Mucosa of descending colon (tissue), 3 donors: ENCODE measurements at regions not wholly inside any gene's neighbourhood (a gene's known extent, or its start where the extent isn't known, plus 50 kb on each side); places are given as distances from the start of the nearest gene placed in this dataset.

Source experiments
- ATAC-seq: fragments of 200-7000 bp; cut with Tn5 transposase; one replicate; pipeline ENCODE4 v1.9.1; 2020; ENCODE audit warnings: mild to moderate bottlenecking, moderate library complexity
- DNase-seq, 3 donors: peaks; one replicate each; pipeline ENCODE4 v3.0.0-alpha.2; 2020
- H3K36me3 ChIP-seq: fragments of 200-600 bp; one replicate; pipeline ENCODE4 v1.8.0; 2021; ENCODE audit warnings: low read depth, mild to moderate bottlenecking
- H3K4me1 ChIP-seq: fragments of 200-600 bp; one replicate; pipeline ENCODE4 v1.8.0; 2021; ENCODE audit warnings: low read depth, mild to moderate bottlenecking
- H3K4me3 ChIP-seq: fragments of 200-600 bp; one replicate; pipeline ENCODE4 v1.8.0; 2021; ENCODE audit warnings: mild to moderate bottlenecking
- H3K9me3 ChIP-seq: fragments of 200-600 bp; one replicate; pipeline ENCODE4 v1.8.0; 2021; ENCODE audit warnings: mild to moderate bottlenecking
- CTCF ChIP-seq: fragments of 200-600 bp; IDR thresholded peaks from one replicate; pipeline ENCODE4 v1.8.0; 2022; ENCODE audit warnings: antibody characterized with exemption, mild to moderate bottlenecking
- intact Hi-C, 2 donors: fragments of 100-400 bp; cut with DNase I in 1 of 2; cut with micrococcal nuclease in 1 of 2; formaldehyde crosslinking; loops; one replicate each; pipeline versions ENCODE4 v1.11.0 to v1.11.1; 2022; cut with DNase I, micrococcal nuclease
- donor health status: DM: no; HTN: no; CAD: no; lungs with moderate emphysema.
- donor health status: DM: no; HTN: no; CAD: no.
- donor health status: DM: no; HTN: yes; CAD: no.

GRCh38 chr13:84574851-84575250 is 692.6 kb upstream of the SLITRK1 start:
- ATAC-seq (no peak), DNase-seq (no peak)
- Histone ChIP-seq H3K4me3 (no peak overlapping the region), H3K4me1 (no peaks in the 10 kb centered on the region), H3K36me3 (no peaks in the 10 kb centered on the region), H3K9me3 (no peaks in the 10 kb centered on the region)
- TF ChIP-seq CTCF = no peak
- intact Hi-C loops = no loop called here

DNA sequence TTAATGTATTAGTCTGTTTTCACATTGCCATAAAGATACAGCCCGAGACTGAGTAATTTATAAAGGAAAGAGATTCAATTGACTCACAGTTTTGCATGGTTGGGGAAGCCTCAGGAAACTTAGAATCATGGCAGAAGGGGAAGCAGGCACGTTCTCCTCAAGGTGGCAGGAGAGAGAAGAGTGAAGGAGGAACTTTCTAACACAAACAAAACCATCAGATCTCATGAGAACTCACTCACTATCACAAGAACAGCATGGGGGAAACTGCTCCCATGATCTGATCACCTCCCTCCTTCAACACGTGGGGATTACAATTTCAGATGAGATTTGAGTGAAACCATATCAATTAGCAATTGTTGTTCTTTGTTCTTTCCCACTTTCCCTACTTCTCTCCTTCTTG is 689.0 kb upstream of the SLITRK1 start:
- no peak overlapping the region for H3K4me3 ChIP-seq
- H3K9me3 ChIP-seq = no peaks in the 10 kb centered on the region
- no peak for DNase-seq
- intact Hi-C loops = no loop called here
- no peaks in the 10 kb centered on the region for H3K36me3 ChIP-seq
- TF ChIP-seq CTCF = no peak
- no peak for ATAC-seq
- no peaks in the 10 kb centered on the region for H3K4me1 ChIP-seq

DNA sequence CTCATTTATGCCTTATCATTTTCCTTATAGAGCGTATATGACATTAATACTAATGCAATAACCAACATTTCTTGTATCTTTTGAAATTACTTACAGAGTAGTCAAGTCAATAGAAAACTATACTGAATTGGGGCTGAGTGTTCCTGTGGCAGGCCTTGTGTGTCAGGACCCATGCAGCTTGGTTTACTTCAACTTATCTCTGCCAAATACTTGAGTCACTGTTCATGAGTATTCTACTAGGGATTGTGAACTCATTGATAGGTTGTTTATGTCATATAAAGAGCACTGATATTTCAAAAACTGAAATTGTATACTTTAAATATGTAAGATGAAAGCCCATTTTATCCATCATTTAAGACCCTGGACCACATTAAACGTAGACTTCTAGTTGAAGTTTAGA is 688.6 kb upstream of the SLITRK1 start:
- H3K4me1 ChIP-seq = no peaks in the 10 kb centered on the region
- no peaks in the 10 kb centered on the region for H3K36me3 ChIP-seq
- no peak for TF ChIP-seq CTCF
- no peak for ATAC-seq
- DNase-seq = no peak
- intact Hi-C loops = no loop called here
- H3K9me3 ChIP-seq = no peaks in the 10 kb centered on the region
- no peak overlapping the region for H3K4me3 ChIP-seq

- intact Hi-C loops = no loop called here
- no peak for ATAC-seq
- TF ChIP-seq CTCF = no peak
- DNase-seq = no peak
- H3K9me3 ChIP-seq = no peaks in the 10 kb centered on the region
- no peak overlapping the region for H3K4me3 ChIP-seq
- no peaks in the 10 kb centered on the region for H3K36me3 ChIP-seq
- H3K4me1 ChIP-seq = no peaks in the 10 kb centered on the region
Measured at GRCh38 chr13:84569366-84569765, 687.1 kb upstream of the SLITRK1 start.

DNA sequence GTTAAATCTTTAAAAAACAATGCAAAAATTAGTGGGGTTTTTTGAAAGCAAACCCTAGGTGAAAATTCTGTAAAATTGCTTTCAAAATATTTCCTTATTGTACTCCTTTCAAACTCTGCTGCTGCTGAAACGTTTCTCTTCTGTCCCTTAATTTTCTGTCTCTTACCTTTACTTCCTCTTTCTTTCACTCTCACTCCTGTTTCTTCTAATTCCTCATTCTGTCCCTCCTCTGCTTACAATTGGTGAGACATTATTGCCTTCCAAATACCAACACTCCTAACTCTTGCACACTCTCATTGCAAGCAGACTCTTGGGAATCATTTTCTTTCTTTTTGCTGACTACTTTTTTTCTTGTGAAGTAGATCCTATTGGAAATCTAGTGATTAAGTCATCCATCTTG is 685.6 kb upstream of the SLITRK1 start:
- no peaks in the 10 kb centered on the region for H3K36me3 ChIP-seq
- no peak overlapping the region for H3K4me3 ChIP-seq
- ATAC-seq = no peak
- H3K4me1 ChIP-seq = no peaks in the 10 kb centered on the region
- TF ChIP-seq CTCF = no peak
- intact Hi-C loops = no loop called here
- no peak for DNase-seq
- no peaks in the 10 kb centered on the region for H3K9me3 ChIP-seq

DNA sequence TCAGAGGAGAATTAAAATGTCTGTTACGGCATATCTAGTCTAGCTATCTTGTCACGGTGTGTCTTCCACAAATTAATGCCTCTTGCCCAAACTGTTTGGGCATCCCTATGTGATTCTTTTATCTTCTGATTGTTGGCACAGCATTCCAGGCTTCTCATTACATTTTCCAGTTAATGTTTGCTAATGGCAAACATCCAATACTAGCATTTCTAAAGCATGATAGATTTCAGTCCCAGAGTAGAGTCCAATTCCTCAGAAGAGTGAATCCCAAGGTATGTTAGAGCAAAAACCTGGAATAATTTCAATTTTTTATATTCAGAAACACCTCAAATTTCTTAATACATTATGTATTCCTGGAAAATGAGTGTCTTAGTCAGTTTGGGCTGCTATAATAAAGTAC is 684.5 kb upstream of the SLITRK1 start:
- intact Hi-C loops = no loop called here
- ATAC-seq (no peak), DNase-seq (no peak)
- no peak for TF ChIP-seq CTCF
- H3K9me3 ChIP-seq = no peaks in the 10 kb centered on the region
- no peaks in the 10 kb centered on the region for H3K36me3 ChIP-seq
- no peak overlapping the region for H3K4me3 ChIP-seq
- no peaks in the 10 kb centered on the region for H3K4me1 ChIP-seq
